HEK293 (cell line): ENCODE measurements at regions not wholly inside any gene's neighbourhood (a gene's known extent, or its start where the extent isn't known, plus 50 kb on each side); places are given as distances from the start of the nearest gene placed in this dataset.

Experiments
- CTCF ChIA-PET: fragments of 350-600 bp; formaldehyde crosslinking; extraction: SDS; loops from one replicate; lab custom pipeline; 2021; ENCODE audit warnings: antibody characterized with exemption; lab: Yijun Ruan, JAX
- POLR2A ChIA-PET: fragments of 300-600 bp; formaldehyde crosslinking; extraction: SDS; loops from one replicate; lab custom pipeline; 2020; ENCODE audit warnings: antibody characterized with exemption, inconsistent platforms; lab: Yijun Ruan, JAX
- H3K27ac ChIP-seq: fragments of 200-500 bp; sonication (Bioruptor generic); 2 replicates; pipeline ENCODE4 v1.5.1; 2014; ENCODE audit warnings: low read depth, low read length, control low read depth, inconsistent platforms; ENCODE audit errors: extremely low read depth
- H3K36me3 ChIP-seq, 2 experiments: fragments of 200-500 bp in 1 of 2; sonication (Bioruptor generic) in 1 of 2; 1 replicate in 1 of 2; 2 replicates in 1 of 2; pipeline ENCODE4 v1.5.1; 2014 to 2017; ENCODE audit warnings: inconsistent platforms in 2 of 2, low read length in 2 of 2; ENCODE audit not compliant: control insufficient read depth in 2 of 2, insufficient read depth in 1 of 2
- H3K4me1 ChIP-seq: fragments of 200-500 bp; sonication (Bioruptor generic); 2 replicates; pipeline ENCODE4 v1.5.1; 2014; ENCODE audit warnings: mild to moderate bottlenecking, low read length, inconsistent platforms; ENCODE audit not compliant: control insufficient read depth, insufficient read depth
- H3K4me3 ChIP-seq: 2 replicates; pipeline ENCODE4 v1.5.1; 2011; ENCODE audit warnings: low read depth, mild to moderate bottlenecking, control low read depth, low read length, moderate library complexity
- H3K9me3 ChIP-seq: fragments of 200-500 bp; sonication (Bioruptor generic); 2 replicates; pipeline ENCODE4 v1.5.1; 2014; ENCODE audit warnings: low read depth, low read length, inconsistent platforms; ENCODE audit not compliant: control insufficient read depth, insufficient read depth
- GFI1B ChIP-seq: fragments of 450-650 bp; formaldehyde crosslinking; IDR thresholded peaks from 2 replicates; pipeline ENCODE4 v1.5.1; 2016; ENCODE audit warnings: missing biosample characterization, missing genetic modification characterization
- HOXD13 ChIP-seq: sonication (generic); formaldehyde crosslinking; IDR thresholded peaks from 2 replicates; pipeline ENCODE4 v1.8.0; 2022; ENCODE audit warnings: missing genetic modification reagents, borderline replicate concordance
- PRDM1 ChIP-seq: fragments of 450-650 bp; formaldehyde crosslinking; IDR thresholded peaks from 2 replicates; pipeline ENCODE4; 2016; ENCODE audit warnings: missing biosample characterization, missing genetic modification characterization
- PRDM2 ChIP-seq: fragments of 450-650 bp; formaldehyde crosslinking; IDR thresholded peaks from 2 replicates; pipeline ENCODE4 v1.5.1; 2016; ENCODE audit warnings: missing biosample characterization, missing genetic modification characterization, borderline replicate concordance
- ZFP37 ChIP-seq: fragments of 450-650 bp; formaldehyde crosslinking; IDR thresholded peaks from 2 replicates; pipeline ENCODE4 v1.5.1; 2016; ENCODE audit warnings: missing biosample characterization, missing genetic modification characterization
- ZIC2 ChIP-seq: fragments of 450-650 bp; formaldehyde crosslinking; IDR thresholded peaks from 2 replicates; pipeline ENCODE4 v1.5.1; 2016; ENCODE audit warnings: missing biosample characterization, missing genetic modification characterization
- ZNF157 ChIP-seq: fragments of 450-650 bp; formaldehyde crosslinking; IDR thresholded peaks from 2 replicates; pipeline ENCODE4 v1.5.1; 2016; ENCODE audit warnings: missing biosample characterization, missing genetic modification characterization
- ZNF362 ChIP-seq: fragments of 450-650 bp; formaldehyde crosslinking; IDR thresholded peaks from 2 replicates; pipeline ENCODE4 v1.5.1; 2016; ENCODE audit warnings: missing biosample characterization, missing genetic modification characterization
- ZNF394 ChIP-seq: fragments of 450-650 bp; formaldehyde crosslinking; IDR thresholded peaks from 2 replicates; pipeline ENCODE4 v1.5.1; 2016; ENCODE audit warnings: missing biosample characterization, missing genetic modification characterization, mild to moderate bottlenecking, moderate library complexity, borderline replicate concordance
- ZNF449 ChIP-seq: fragments of 450-650 bp; formaldehyde crosslinking; IDR thresholded peaks from 2 replicates; pipeline ENCODE4 v1.5.1; 2017; ENCODE audit warnings: missing biosample characterization, mild to moderate bottlenecking, missing genetic modification characterization, moderate library complexity
- ZNF585B ChIP-seq: fragments of 450-650 bp; formaldehyde crosslinking; IDR thresholded peaks from 2 replicates; pipeline ENCODE4 v1.5.1; 2016; ENCODE audit warnings: missing biosample characterization, missing genetic modification characterization
- ZNF600 ChIP-seq: fragments of 450-650 bp; formaldehyde crosslinking; IDR thresholded peaks from 2 replicates; pipeline ENCODE4 v1.5.1; 2016; ENCODE audit warnings: missing biosample characterization, missing genetic modification characterization

GRCh38 chr1:234543442-234544086 lies 64.6 kb upstream of the TARBP1 start (continued):
- TF ChIP-seq ZNF394 (tag by site-specific recombination) (peak; percentile 59; the same call in 1 of the 2 replicates), ZFP37 (no peak), ZNF157 (tag by site-specific recombination) (no peak)

GRCh38 chr1:234542211-234542850 lies 63.4 kb upstream of the TARBP1 start:
- ChIA-PET POLR2A (interaction anchor here (2.4 kb wide), 1 partner anchor 9 kb away, joined by 10 read pairs; no protein-coding TSS in a partner anchor), CTCF (interaction anchor here (0.6 to 3.1 kb wide), 4 partner anchors 11 to 43 kb away, joined by 4 to 15 read pairs (median 10); no protein-coding TSS in a partner anchor)
- H3K9me3 ChIP-seq: no peaks in the 10 kb centered on the region
- no peaks in the 10 kb centered on the region for H3K36me3 ChIP-seq
- no peak for TF ChIP-seq PRDM1 (tag by site-specific recombination)
- no peak for TF ChIP-seq ZNF362
- TF ChIP-seq HOXD13 (CRISPR knock-in tag): no peak
- peak; percentile 46 for TF ChIP-seq ZIC2
- 0 out of 2 replicates have a peak, but pooled peaks have one; percentile 32 for TF ChIP-seq ZNF600 (tag by site-specific recombination)
- H3K27ac ChIP-seq: no peak overlapping the region
- peaks cover 23% of the 10 kb centered on the region for H3K4me1 ChIP-seq
- no peak overlapping the region for H3K4me3 ChIP-seq

- ChIA-PET POLR2A (interaction anchor here (1.6 kb wide), 1 partner anchor 13 kb away, joined by 4 read pairs; no protein-coding TSS in a partner anchor), CTCF (no interaction called here)
- no peaks in the 10 kb centered on the region for H3K9me3 ChIP-seq
- TF ChIP-seq GFI1B (no peak), ZNF585B (tag by site-specific recombination) (no peak), ZNF449 (tag by site-specific recombination) (peak; percentile 93), PRDM2 (tag by site-specific recombination) (0 out of 2 replicates have a peak, but pooled peaks have one; percentile 11)
- no peak overlapping the region for H3K4me3 ChIP-seq
- no peaks in the 10 kb centered on the region for H3K36me3 ChIP-seq
- H3K27ac ChIP-seq: no peak overlapping the region
- peaks cover 25% of the 10 kb centered on the region for H3K4me1 ChIP-seq
These were observed 62.5 kb upstream of the TARBP1 start for GRCh38 chr1:234541286-234541975.
